Ovary (tissue), 7 donors: ENCODE measurements at regions not wholly inside any gene's neighbourhood (a gene's known extent, or its start where the extent isn't known, plus 50 kb on each side); places are given as distances from the start of the nearest gene placed in this dataset.

Experiments used
- DNase-seq, 5 donors: peaks; one replicate each; pipeline ENCODE4 v3.0.0-alpha.2; 2019 to 2020
- H3K27ac ChIP-seq, 2 donors: fragments of 200-600 bp; one replicate each; pipeline versions ENCODE4 v1.5.1 to v1.8.0; 2019 to 2022
- H3K27me3 ChIP-seq: fragments of 200-600 bp; one replicate; pipeline ENCODE4 v1.8.0; 2022
- H3K36me3 ChIP-seq: fragments of 200-600 bp; sonication (generic); one replicate; pipeline ENCODE4 v1.5.1; 2019
- H3K4me1 ChIP-seq: one replicate; pipeline ENCODE4 v1.8.1; 2013; ENCODE audit warnings: mild to moderate bottlenecking, moderate library complexity; ENCODE audit not compliant: insufficient read depth
- H3K4me3 ChIP-seq: fragments of 200-600 bp; sonication (generic); one replicate; pipeline ENCODE4 v1.5.1; 2017
- H3K9me3 ChIP-seq, 2 donors: fragments of 200-600 bp in 1 of 2; sonication (generic) in 1 of 2; one replicate each; pipeline versions ENCODE4 v1.5.1 to v1.8.1; 2013 to 2019; ENCODE audit warnings: mild to moderate bottlenecking in 1 of 2, moderate library complexity in 1 of 2
- CTCF ChIP-seq, 3 donors: fragments of 450-650 bp in 2 of 3; fragments of 200-600 bp in 1 of 3; IDR thresholded peaks; one replicate each; pipeline versions ENCODE4 v1.5.1 to v1.8.0; 2016 to 2022; ENCODE audit warnings: antibody characterized with exemption in 3 of 3, mild to moderate bottlenecking in 1 of 3
- EP300 ChIP-seq: sonication (generic); formaldehyde crosslinking; IDR thresholded peaks from one replicate; pipeline ENCODE4 v1.6.1; 2017; ENCODE audit warnings: antibody characterized with exemption
- POLR2A ChIP-seq: fragments of 450-650 bp; IDR thresholded peaks from one replicate; pipeline ENCODE4 v1.6.1; 2017; ENCODE audit warnings: antibody characterized with exemption, mild to moderate bottlenecking, moderate library complexity
- WGBS, 3 donors: extraction: QIAGEN DNeasy Blood & Tissue Kit in 1 of 3; methylation state at CpG; one replicate each; pipeline versions ENCODE4 v1.1.5 to v1.1.7; 2013 to 2017; 5-methylcytosine and 5-hydroxymethylcytosine counted together
- intact Hi-C, 4 donors: fragments of 100-400 bp; cut with DNase I; formaldehyde crosslinking; loops; one replicate each; pipeline versions ENCODE4 v1.11.0 to v1.15.1; 2022 to 2023
- donor health status: DM: no; HTN: no; CAD: no; lungs with moderate emphysema.
- donor health status: DM: no; HTN: no; CAD: no.
- donor health status: Bipolar disorder and iron deficiency.
- donor health status: DM: no; HTN: no; CAD: no.
- donor health status: DM: yes; HTN: yes; CAD: no.

- H3K36me3 ChIP-seq, result no peaks in the 10 kb centered on the region
- intact Hi-C loops, result no loop called here
- H3K4me3 ChIP-seq, result no peak overlapping the region
- TF ChIP-seq POLR2A (no peak), CTCF (IDR thresholded peaks at IDR 0.05) (no peak), EP300 (no peak)
- DNase-seq, result no peak
- no peak overlapping the region for H3K27ac ChIP-seq
- 91 to 96% (median 95%) methylated on average over 3 of the region's 3 CpGs for WGBS, 3 donors
- H3K27me3 ChIP-seq, result no peaks in the 10 kb centered on the region
- H3K4me1 ChIP-seq, result no peaks in the 10 kb centered on the region
- no peaks in the 10 kb centered on the region for H3K9me3 ChIP-seq
These were observed 299.2 kb upstream of the ZNF608 start for GRCh38 chr5:125045646-125046045.

GRCh38 chr5:125046838-125047237 is 300.4 kb upstream of the ZNF608 start:
- intact Hi-C loops, result no loop called here
- no peaks in the 10 kb centered on the region for H3K9me3 ChIP-seq
- no peaks in the 10 kb centered on the region for H3K36me3 ChIP-seq
- H3K4me1 ChIP-seq, result no peaks in the 10 kb centered on the region
- H3K27me3 ChIP-seq, result no peaks in the 10 kb centered on the region
- no peak for DNase-seq
- 97 to 100% (median 100%) methylated on average over 1 of the region's 1 CpG for WGBS, 3 donors
- H3K27ac ChIP-seq, result no peak overlapping the region
- TF ChIP-seq POLR2A (no peak), EP300 (no peak), CTCF (IDR thresholded peaks at IDR 0.05) (no peak)
- no peak overlapping the region for H3K4me3 ChIP-seq

- intact Hi-C loops, result no loop called here
- H3K4me1 ChIP-seq, result no peaks in the 10 kb centered on the region
- 95 to 98% (median 96%) methylated on average over 3 of the region's 3 CpGs for WGBS, 3 donors
- no peaks in the 10 kb centered on the region for H3K36me3 ChIP-seq
- H3K27me3 ChIP-seq, result no peaks in the 10 kb centered on the region
- no peak overlapping the region for H3K4me3 ChIP-seq
- no peak overlapping the region for H3K27ac ChIP-seq
- H3K9me3 ChIP-seq, result no peaks in the 10 kb centered on the region
- DNase-seq, result no peak
- TF ChIP-seq EP300 (no peak), CTCF (IDR thresholded peaks at IDR 0.05) (no peak), POLR2A (no peak)
These were observed 301.4 kb upstream of the ZNF608 start for GRCh38 chr5:125047871-125048270.

GRCh38 chr5:125049721-125050702 is 303.6 kb upstream of the ZNF608 start:
- TF ChIP-seq POLR2A, result no peak
- no peak for TF ChIP-seq CTCF (IDR thresholded peaks at IDR 0.05)
- no peak for TF ChIP-seq EP300
- Histone ChIP-seq H3K9me3 (no peaks in the 10 kb centered on the region), H3K4me1 (no peaks in the 10 kb centered on the region), H3K36me3 (no peaks in the 10 kb centered on the region), H3K4me3 (no peak overlapping the region), H3K27me3 (no peaks in the 10 kb centered on the region), H3K27ac (no peak overlapping the region)
- DNase-seq, result no peak
- intact Hi-C loops, result no loop called here
- WGBS, 3 donors, result 37 to 44% (median 37%) methylated on average over 6 of the region's 6 CpGs
